WERI-Rb-1 (cell line): ENCODE measurements at regions not wholly inside any gene's neighbourhood (a gene's known extent, or its start where the extent isn't known, plus 50 kb on each side); places are given as distances from the start of the nearest gene placed in this dataset.
"Not testable (repeated sequence)": the region's sequence is repeated elsewhere in the genome, so short reads cannot be mapped to it uniquely, and the experiment has no call there.

Experiments used
- DNase-seq: peaks from one replicate; pipeline ENCODE4 v3.0.0-alpha.2; 2020
- H3K27ac ChIP-seq: fragments of 250-450 bp; sonication (Bioruptor Pico); 2 replicates; pipeline ENCODE4 v1.5.1; 2020; ENCODE audit warnings: mild to moderate bottlenecking, moderate library complexity
- H3K27me3 ChIP-seq: fragments of 250-450 bp; sonication (Bioruptor Pico); 2 replicates; pipeline ENCODE4 v1.5.1; 2021; ENCODE audit warnings: mild to moderate bottlenecking, low read depth, moderate library complexity; ENCODE audit not compliant: insufficient read depth, severe bottlenecking
- H3K36me3 ChIP-seq: fragments of 250-450 bp; sonication (Bioruptor Pico); 2 replicates; pipeline ENCODE4 v1.5.1; 2020; ENCODE audit warnings: mild to moderate bottlenecking, moderate library complexity
- H3K4me3 ChIP-seq: 2 replicates; pipeline ENCODE4 v1.5.1; 2011; ENCODE audit warnings: low read depth, mild to moderate bottlenecking, control low read depth, low read length
- H3K9me3 ChIP-seq: fragments of 250-450 bp; sonication (Bioruptor Pico); 2 replicates; pipeline ENCODE4 v1.5.1; 2021; ENCODE audit warnings: mild to moderate bottlenecking, moderate library complexity; ENCODE audit not compliant: severe bottlenecking
- TF ChIP-seq, protein P1 (sequence below): IDR thresholded peaks from 2 replicates; pipeline ENCODE4 v1.5.1; 2011; ENCODE audit warnings: low read depth, mild to moderate bottlenecking, control low read depth, inconsistent platforms, low read length

DNA sequence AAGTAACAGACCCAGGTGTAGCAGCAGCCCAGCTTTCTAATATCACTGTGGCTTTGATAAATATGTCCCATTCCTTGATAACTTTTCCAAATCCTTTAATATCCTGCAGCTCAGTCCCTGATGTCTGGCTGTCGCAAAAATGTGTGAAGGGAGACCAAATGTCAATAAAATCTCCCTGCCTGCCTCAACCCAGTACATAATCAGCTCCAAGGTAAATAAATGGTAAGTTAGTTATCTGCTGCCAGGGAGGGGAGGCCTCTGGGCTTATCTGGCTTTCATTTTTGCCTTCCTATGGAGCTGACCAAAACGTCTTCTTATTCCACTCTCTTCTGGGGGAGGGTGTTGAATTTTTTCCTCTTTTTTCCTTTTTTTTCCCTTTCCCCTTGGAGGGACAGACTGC is 630.6 kb downstream of the MID1IP1 start:
- H3K4me3 ChIP-seq, result no peak overlapping the region
- H3K27ac ChIP-seq, result no peak overlapping the region
- DNase-seq, result no peak
- H3K27me3 ChIP-seq, result no peaks in the 10 kb centered on the region
- no peaks in the 10 kb centered on the region for H3K36me3 ChIP-seq
- TF ChIP-seq, protein P1, sequence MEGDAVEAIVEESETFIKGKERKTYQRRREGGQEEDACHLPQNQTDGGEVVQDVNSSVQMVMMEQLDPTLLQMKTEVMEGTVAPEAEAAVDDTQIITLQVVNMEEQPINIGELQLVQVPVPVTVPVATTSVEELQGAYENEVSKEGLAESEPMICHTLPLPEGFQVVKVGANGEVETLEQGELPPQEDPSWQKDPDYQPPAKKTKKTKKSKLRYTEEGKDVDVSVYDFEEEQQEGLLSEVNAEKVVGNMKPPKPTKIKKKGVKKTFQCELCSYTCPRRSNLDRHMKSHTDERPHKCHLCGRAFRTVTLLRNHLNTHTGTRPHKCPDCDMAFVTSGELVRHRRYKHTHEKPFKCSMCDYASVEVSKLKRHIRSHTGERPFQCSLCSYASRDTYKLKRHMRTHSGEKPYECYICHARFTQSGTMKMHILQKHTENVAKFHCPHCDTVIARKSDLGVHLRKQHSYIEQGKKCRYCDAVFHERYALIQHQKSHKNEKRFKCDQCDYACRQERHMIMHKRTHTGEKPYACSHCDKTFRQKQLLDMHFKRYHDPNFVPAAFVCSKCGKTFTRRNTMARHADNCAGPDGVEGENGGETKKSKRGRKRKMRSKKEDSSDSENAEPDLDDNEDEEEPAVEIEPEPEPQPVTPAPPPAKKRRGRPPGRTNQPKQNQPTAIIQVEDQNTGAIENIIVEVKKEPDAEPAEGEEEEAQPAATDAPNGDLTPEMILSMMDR, result no peak
- H3K9me3 ChIP-seq, result no peaks in the 10 kb centered on the region

GRCh38 chrX:39434671-39435070 is 633.4 kb downstream of the MID1IP1 start:
- not testable (repeated sequence) for H3K4me3 ChIP-seq, H3K9me3 ChIP-seq, DNase-seq, H3K36me3 ChIP-seq, H3K27me3 ChIP-seq, H3K27ac ChIP-seq

GRCh38 chrX:39436538-39436937 is 635.3 kb downstream of the MID1IP1 start:
- not testable (repeated sequence) for H3K36me3 ChIP-seq, H3K27me3 ChIP-seq, H3K4me3 ChIP-seq, H3K9me3 ChIP-seq, DNase-seq, H3K27ac ChIP-seq

DNA sequence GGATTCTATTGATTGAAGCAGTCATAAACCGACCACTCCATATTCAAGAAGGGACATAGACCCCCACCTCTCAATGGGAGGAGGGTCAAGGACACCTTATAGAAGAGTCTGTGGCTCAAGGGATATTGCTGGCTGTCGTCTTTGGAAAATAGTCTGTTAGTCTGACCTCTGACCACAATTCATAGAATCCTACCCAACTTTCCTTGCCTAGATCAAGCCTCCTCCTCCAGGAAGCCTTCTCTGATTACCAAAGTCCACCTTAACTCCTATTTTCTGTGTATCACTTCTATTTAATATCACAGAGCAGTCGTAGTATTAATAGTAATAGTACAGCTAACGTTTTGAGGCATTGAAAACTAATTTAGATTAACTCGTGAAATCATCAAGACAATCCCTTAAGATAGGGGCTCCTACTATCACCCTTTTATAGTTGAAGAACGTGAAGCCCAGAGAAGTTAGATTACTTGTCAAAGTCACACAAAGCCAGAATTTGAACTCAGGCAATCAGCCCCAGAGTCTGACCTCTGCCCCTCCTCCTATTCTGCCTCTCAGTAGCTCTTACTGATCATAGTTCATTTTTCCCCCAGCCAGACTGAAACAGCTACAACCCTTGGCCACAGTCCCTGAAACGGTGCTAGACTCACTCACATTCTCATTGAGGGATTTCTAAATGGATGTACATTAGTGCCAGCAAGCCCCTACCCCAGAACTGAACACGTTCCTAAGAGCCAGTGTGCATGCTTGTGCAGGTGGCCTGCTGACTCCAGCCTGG is 636.6 kb downstream of the MID1IP1 start:
- DNase-seq, result no peak
- no peak overlapping the region for H3K27ac ChIP-seq
- no peak overlapping the region for H3K4me3 ChIP-seq
- TF ChIP-seq, protein P1, result no peak
- no peaks in the 10 kb centered on the region for H3K36me3 ChIP-seq
- H3K9me3 ChIP-seq, result no peaks in the 10 kb centered on the region
- H3K27me3 ChIP-seq, result no peaks in the 10 kb centered on the region

DNA sequence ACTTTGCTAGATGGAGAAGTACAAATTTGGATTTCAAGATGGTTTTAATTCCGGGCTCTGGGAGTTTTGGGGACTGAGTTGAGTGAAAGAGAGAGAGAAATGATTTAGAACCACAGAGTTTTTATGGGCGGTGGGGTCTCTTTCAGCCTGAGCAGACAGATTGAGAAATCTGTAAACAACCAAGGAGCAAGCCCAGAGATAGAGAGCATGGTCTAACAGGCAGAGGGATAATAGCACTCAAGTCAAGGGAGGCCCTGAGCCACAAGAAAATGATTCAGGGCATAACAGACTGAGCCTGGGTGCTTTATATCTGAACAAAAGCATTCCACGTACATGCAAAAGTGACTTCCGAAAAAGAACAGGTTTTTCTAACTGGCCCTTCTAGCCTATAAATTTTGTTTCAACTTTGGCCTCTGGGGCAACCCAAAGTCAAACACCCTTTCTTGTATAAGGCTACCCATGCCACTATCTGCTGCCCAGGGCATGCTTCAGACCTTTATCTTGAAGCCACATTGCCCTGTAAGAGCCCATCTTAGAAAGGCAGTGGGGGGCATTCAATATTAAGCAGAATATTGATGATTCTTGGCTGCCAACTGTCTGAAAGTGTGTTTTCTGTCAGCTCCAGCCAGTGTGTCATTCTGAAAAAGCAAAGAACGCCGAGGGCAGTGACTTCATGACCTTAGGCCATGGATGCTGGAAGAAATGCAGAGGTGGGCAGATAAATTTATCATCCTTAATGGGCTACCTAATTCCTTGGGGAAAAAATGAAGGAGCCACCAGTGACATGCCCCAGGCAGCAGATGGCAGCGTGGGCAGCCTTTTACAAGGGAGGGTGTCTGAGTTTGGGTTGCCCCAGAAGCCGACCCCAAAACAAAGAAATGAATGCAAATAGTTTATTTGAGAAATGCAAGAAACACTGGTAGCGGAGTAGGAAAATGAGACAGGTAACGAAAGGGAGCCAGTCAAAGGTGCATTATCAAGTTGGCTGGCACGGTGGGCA is 637.6 kb downstream of the MID1IP1 start:
- Histone ChIP-seq H3K27me3 (no peaks in the 10 kb centered on the region), H3K4me3 (no peak overlapping the region), H3K27ac (peak overlapping the region; percentile 79), H3K36me3 (no peaks in the 10 kb centered on the region), H3K9me3 (no peaks in the 10 kb centered on the region)
- TF ChIP-seq, protein P1, result peak; percentile 58
- peak; percentile 52 for DNase-seq

DNA sequence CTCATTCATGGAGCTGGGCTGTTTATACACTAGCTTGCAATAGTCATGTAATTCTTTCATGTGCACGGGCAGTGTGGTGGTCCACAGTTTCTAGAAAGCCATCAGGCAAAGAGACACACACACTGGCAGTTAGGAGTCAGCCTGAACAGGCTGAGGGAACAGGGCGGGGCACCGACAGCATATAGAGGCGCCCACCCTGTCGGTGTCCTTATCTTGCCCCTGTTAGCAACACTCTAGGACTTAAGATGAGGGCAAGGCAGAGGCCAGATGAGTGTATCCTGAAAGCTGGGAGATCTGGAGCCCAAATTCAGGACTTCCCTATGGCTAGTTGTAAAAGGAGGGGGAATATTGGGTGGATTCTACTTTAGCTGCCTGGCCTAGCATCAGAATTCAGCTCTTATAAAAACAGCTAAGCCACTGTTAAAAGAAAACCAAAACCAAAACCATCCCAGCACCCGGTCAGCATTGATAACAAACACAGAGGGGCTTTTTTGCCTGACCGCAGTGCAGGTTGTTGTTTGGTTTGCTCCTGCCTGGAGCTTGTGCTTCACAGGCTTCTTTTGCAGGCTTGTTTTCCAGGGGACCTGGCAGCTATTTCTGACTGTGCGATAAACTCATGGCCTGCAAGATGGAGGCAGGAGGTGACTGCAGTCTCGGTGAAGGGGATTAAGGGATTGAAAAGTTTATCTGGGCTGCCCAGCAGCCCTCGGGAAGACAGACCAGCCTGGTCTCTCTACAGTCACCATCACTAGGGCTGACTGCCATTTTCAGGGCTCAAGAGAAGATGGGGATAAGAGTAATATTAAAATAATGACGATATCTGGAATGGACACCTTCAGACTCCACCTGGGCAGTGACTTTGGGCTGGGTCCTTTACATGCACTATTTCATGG is 638.9 kb downstream of the MID1IP1 start:
- DNase-seq, result peak; percentile 63
- Histone ChIP-seq H3K27me3 (no peaks in the 10 kb centered on the region), H3K27ac (peak overlapping the region; percentile 79), H3K9me3 (no peaks in the 10 kb centered on the region), H3K36me3 (no peaks in the 10 kb centered on the region), H3K4me3 (no peak overlapping the region)
- TF ChIP-seq, protein P1, result no peak
